UCSD-AML1 (cell line): ENCODE measurements at regions not wholly inside any gene's neighbourhood (a gene's known extent, or its start where the extent isn't known, plus 50 kb on each side); places are given as distances from the start of the nearest gene placed in this dataset.

ENCODE experiments used
- DNase-seq: peaks from one replicate; lab custom pipeline; 2025; ENCODE audit not compliant: unreplicated experiment; lab: John Stamatoyannopoulos, UW

DNA sequence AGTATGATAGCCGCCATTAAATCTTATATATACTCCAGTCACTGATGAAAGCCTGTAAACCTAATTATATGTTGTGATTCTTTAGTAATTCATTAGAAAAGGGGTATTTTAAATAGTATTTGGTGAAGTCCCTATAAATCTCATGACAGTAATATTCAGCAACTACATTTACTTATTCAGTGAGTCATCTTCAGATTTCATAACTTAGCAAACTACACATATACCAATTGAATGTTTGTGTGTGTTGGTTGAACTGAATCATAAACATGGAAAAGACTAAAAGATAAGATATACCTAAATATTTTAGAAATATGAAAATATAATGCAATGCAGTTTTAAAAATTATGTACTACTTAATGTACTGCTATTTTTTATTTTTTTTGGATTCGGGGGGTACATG, 1050.4 kb downstream of the MAT2B start:
- no peak for DNase-seq

DNA sequence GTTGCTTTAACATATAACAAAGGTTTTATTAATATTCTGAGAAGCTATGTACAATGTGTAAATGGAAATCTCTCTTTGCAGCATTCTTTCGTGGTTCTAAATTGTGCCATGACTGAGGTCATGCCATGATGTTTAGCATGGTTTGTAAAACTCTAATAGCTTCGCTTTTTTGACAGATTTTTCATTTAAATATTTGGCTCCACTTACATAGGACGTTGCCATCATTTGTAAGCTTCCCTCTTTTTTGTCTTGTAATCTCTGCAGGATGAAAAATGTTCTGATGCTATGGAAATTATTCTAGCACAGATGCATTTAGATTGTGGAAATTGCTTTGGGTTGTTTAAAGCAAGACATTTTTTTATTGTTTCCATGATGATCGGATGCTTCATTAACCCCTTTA, 1054.8 kb downstream of the MAT2B start:
- no peak for DNase-seq

DNA sequence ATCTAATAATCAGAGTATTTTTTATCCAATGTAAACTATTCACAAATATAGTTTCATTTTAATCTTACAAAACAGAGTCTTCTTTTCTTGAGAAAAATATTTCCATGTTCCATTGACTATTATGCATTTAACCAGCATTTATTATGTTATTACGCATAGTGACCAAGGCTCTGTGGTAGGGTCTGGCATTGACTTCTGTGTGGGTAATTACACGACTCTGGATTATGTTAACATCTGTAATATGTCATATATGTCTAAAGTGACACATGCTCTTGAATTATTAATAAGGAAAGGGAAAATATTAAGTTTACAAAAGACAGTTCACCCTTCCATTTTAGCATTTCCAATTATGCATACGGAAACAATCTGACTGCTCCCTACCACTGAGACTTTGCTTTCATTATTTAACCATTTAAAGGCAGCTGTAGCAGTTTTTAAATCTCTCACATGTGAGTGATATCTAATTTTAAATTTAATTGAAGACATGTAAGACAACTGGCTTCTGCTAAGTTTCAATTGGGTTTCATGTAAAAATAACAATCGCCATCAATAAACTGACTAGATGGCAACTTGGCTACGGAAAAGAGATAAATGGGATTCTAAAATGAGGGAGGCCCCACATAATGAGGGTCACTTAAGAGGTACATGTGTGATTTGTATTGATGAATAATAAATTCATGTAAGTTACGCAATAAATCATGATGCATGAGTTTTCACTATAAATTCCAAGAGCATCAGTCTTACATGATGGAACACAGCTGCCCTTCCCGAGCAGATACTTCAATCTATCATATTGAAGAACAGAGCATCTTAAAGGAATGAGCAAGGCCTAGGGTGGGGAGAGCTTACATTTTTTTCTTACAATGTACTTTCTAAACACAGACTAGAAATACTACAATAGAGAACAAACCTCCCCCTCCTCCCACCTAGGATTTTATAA, 1056.8 kb downstream of the MAT2B start:
- no peak for DNase-seq

DNA sequence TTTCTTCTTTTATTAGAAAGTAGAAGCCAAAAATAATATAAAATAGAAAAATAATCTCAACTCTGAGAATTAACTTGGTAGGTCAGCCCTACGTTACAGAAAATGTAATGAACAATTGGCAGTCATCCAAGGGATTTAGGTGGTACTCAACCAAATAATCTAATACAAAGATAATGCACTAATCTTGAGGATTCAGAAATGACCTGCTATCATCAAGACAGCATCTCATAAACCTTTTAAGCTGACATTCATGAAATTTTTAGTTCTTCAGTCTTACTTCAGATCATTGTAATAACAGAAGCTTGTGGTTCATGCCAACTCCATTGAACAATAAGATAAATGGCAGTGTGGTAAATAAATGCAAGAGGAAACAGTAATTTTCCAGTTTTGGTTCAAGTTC, 1058.0 kb downstream of the MAT2B start:
- no peak for DNase-seq

DNA sequence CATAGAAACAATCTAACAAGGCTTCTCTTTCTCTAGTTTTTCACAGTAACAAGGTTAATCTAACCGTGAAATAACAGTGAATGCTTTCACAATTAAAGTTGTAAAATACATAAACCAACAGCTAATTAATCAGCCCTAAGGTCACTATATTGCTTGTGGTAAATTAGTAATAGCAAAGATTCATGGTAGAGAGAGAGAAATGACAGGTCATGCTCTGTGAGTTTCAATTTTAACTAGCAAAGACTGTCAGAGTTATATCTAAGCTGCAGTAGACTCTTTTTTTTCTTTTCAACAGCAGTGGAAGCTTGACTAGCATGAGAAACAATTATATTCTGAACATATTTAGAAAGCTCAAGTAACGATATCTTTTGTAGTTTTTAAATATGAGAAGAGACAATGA, 1068.0 kb downstream of the MAT2B start:
- DNase-seq = no peak

DNA sequence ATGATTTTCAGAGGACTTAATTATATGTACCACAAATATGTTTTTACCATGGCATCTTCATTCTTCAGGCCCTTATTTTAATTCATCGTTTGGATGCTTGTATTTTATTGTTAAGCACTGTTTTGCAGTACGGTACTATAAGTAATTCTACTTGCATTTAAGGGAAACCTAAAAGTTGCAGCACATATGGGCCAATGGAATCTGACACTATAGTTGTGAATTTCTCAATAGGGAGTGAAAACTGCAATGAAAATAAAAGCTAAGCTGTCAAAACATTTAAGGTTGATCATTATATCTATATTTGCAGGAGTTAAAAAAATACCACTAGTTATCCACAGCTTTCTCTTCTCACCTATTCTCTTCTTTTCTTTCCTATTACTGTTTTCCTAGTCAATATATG, 1071.8 kb downstream of the MAT2B start:
- DNase-seq = no peak

DNA sequence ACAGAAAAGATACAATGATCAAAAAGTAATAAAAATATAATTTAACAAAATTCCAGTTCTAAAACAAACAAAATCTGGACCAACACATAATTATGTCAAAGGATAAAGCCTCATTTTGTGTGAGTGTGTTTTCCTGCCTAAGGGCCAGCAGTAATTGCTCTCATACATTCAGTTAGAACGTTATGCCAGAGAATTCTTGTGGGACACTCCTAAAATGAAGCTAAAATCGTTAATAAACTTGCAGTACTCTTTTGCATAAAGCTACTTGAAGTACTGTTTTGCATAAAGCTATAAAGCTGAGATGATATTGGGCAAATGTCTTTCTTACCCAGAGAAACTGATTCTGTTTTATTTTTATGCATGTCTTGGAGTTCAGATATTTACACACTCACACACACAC, 1072.3 kb downstream of the MAT2B start:
- no peak for DNase-seq

DNA sequence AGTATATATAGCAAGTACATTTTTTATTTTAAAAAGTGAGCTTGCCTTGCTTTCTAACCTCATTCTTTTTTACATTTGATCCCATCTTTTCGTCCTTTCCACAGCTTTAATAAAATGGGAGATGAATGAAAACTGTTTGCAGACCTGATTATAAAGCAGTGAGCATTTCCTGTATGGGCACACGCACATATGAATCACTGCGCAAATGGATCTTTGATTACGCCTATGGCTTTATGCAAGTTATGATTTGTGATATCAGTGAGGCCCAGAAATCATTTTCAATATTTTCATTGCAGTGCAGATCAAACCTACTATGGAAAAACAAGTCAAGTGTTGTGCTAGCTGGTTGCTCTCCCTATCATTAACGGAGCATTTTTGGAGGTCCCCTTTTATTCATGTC, 1073.0 kb downstream of the MAT2B start:
- no peak for DNase-seq

DNA sequence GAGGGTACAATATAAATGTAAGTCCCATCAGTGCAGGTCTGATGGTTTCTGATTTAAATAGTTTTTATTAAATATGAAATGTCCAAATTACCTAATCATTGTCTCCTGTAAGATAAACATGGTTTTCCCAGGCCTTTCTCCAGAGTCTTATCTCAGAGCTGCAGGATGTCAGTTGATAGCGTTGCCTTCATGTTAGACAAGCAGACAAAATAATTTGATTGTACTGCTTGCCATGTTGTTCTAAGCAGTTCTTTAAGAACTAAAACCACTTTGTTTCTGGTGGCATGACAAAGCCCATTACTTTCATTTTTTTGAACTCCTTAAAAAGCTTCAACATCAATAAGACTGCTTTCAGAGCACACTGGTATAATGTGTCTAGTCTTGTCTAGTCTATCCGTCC, 1073.5 kb downstream of the MAT2B start:
- DNase-seq = no peak

DNA sequence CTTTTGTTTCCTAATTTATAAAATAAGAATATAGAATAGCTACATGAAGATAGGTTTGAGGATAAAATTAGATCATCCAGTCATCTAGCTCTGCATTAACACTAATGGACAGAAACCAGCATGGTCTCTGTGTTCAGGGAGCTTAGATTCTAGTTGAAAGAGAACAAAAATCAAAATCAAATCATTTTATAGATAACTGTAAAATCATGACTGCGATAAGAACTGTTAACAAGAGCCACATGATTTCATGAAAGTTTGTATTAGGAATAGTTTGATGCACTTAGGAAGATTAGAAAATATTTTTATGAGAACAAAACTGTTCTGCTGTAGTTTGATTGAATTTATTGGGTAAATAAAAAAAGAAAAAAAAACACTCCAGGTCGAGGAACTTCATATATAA, 1074.7 kb downstream of the MAT2B start:
- no peak for DNase-seq

DNA sequence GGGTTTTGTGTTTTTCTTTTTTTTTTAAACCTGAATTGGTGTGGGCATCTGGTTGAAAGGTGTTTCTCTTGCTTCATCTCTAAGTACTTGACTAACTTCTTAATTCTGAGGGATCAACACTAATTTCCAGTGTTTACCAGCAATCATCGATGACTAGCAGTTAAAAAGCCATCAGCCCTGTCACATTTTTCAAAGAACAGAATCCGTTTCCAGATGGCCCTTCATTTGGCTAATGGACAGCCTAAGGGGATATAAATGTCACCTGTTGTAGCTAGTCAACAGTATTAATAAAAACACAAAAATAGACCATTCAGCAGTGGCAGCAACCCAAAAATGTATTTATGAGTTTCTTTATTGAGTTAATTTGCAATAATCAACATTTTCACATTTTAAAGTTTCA, 1076.5 kb downstream of the MAT2B start:
- no peak for DNase-seq

DNA sequence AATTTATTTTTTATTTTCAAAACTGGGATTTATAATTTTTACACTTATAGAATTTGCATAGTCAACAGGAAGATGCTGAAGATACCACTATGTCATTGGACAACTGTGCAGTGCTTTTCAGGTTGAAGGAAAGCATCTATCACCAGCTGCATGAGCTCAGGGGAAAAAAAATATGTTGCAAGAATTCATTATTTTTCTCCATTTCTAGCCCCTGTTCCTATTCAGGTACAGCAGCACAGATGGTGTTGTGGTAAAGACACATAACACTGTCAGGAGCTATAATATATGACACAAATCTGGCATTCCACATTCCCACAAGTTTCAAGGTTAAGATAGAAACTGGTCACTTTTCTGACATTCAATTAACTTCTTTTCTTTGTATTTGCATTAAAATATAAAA, 1088.6 kb downstream of the MAT2B start:
- DNase-seq = no peak

DNA sequence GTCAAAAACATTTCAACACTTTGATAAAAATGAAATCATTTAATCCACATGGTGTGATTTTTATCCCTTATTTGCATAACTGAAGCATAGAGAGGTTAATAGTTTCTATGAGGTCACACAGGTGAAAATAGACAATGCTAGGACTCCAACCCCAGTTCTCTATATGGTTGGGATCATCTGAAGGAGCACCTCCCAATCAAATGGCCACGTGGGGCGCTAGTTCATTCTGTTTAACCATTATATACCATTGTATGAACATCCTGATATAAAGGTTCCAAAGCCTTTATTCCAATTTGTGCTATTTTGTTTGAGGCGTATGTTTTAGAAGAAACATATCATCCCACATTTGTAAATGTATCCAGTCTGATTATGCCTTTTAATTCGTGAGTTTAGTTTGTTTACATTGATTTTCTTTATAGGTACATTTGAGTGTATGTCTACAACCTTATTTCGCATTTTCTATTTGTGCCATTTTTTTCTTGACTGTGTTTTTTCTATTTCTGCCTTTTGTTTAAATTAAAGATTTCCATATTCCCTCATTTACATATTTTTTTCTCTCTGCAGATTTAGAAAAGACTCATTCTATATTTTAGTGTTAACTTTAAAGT, 1092.0 kb downstream of the MAT2B start:
- no peak for DNase-seq

DNA sequence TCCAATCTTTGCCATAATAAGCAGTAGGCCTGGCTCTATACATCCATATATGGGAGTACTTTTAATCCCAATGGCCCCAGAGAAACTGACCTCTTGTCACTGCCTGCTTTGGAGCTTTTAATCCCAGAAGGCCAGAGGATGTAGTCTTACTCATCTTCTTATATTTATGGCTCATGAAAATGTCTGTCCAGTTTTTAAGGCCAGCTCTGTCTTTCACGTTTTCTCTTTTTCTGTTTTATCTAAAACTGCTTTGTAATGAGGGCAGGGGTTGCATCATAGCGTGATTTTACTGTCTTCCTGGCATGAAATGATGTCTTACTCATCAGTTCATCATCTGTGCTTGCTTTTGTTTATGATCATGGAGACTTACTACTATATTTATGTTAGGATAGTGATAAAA, 1094.9 kb downstream of the MAT2B start:
- no peak for DNase-seq

DNA sequence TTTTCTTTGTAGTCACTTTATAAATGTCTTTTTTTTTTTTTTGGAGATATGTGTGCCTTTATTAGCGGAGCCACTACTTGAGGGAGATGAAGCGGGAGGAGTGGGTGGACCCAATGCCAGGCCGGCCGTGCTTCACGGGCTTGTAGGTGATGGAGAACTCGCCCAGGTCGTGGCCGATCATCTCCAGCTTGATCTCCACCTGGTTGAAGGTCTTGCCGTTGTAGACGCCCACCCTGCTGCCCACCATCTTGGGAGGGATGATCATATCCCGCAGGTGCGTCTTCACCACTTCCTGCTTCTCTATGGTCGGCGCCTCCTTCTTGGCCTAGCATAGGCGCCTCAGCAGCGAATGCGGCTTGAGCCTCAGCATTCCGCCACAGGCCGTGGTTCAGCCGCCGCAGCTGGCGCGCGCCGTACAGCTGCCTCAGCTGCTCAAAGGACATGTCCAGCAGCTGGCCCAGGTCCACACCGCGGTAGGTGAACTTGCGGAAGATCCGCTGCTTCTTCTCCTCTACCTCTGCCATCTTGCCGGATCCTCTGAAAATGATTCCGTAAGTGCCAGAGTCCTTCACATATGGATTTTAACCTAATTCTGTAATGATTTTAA, 1095.6 kb downstream of the MAT2B start:
- DNase-seq = no peak

DNA sequence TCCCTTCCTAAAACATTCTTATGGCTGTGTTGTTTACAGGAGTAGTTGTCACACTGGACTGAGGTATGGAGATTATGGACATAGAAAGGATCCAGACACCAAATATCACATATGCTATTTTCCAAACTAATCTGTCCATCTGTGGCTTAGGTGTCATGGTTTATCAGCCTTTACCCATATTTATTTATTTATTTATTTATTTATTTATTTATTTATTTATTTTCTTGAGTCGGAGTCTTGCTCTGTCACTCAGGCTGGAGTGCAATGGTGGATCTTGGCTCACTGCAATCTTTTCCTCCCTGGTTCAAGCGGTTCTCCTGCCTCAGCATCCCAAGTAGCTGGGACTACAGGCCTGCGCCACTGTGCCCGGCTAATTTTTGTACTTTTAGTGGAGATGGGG, 1103.1 kb downstream of the MAT2B start:
- no peak for DNase-seq

DNA sequence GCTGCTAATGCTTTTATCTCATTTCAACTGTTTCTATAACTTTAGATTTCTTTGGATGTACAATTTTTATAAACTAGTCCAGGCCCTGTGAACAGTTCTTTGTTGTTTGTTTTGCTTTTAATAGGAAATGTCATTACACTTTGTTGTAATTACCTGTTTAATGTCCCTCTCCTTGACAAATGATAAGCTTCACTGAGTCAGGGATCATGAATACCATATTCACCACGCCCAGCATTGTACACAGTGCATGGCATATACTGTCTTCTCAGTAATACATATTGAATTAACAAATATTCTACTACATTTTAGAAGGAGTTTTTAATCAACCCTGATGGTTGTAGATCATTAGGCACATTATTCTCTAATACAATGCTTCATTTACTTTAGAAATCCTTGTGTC, 1105.0 kb downstream of the MAT2B start:
- DNase-seq = no peak

DNA sequence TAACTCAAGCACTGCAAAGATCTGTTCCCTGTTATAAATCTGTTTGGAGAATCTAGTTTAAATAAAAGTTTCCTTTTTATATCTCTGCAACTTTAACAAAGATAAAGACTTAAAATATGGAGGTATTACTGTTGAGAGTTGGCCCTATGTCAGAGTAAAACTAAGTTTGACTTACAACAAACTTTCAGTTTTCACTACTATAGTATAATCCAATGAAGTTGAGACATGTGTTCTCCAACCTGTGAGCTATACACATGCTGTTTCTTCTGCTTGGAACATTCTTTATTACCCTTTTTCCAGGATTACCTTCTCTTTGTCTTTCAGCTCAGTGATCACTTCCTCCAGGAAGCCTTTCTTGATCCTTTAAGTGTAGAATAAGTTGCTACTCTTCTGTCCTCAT, 1109.3 kb downstream of the MAT2B start:
- no peak for DNase-seq

DNA sequence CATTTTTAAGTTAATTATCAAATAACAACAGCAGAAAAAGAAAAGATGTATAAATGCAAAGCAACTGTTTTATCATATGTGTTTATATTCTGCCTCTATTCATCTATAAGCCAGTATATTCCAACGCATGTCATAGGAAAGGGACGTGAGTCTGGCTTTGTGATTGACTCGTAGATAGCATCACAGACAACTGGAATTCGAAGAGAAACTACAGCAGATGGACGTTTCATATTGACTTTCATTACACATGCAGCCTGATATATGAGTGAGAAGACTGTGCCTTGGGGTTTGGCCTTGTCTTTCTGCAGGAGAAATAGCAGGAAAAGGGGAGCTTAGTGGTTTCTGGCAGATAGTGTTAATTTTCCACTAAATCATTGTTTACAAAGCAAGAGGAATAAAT, 1111.9 kb downstream of the MAT2B start:
- no peak for DNase-seq

DNA sequence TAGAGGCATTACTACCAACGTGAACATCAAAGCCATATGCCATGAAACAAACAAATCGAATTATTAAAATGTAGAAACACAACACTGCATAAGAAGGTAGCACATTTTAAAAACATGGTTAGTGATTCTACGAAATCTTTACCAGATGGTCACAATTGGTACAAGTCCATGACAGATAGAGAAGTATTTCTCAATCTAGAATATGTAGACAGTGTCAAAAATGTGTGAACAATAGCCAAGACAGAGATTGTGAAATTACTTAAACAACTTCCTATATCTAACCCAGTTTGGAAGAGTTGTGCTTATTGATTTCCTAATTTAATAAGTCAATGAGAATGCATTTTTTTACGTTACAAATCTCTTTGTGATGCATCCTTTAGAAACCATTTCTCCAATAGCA, 1121.6 kb downstream of the MAT2B start:
- DNase-seq = no peak

DNA sequence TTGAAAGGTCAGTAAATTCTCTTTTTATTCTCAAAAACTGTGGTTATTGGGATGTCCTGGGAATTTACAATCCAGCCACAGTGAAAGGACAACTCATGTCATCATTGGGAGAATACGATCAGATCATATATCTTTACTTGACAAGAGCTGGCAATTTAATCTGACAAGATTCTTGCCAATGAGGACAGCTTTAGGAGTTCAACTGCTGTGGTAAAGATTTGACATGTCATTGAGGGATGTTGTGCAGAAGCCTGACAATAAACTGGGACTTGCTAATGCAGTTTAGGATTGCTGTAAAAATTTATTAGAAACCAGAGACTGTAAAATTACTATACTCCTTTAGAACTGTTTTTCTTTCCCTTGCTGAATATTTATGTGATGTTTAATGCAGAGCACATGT, 1131.0 kb downstream of the MAT2B start:
- no peak for DNase-seq

DNA sequence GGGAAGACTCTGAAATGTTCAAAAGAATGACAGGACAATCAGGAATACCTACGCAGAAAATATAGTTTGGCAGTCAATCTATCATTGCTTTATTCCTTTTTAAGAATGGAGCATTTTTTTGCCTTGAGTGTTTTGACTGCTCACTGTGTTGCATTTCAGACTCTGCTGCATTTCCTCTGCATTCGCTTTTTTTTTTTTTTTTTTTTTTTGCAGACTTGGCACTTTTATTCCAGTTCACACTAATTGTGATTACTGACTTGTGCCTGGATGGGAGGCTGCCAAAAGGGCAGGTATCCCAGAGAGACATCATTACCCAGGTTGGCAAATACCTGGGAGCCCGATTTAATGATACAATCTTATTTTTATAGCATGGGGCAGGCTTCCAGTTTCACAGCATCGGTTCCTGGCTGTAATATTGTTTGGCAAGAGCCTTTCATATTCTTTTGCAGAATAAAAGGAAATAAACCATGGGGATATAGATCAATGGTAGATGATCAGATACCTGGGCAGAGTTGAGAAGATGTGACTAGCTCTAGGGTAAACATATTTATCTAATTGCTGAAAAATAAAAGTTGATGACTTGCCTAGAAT, 1132.6 kb downstream of the MAT2B start:
- DNase-seq = no peak
